Gastroesophageal sphincter (tissue), 4 donors: ENCODE measurements at regions not wholly inside any gene's neighbourhood (a gene's known extent, or its start where the extent isn't known, plus 50 kb on each side); places are given as distances from the start of the nearest gene placed in this dataset.

Experiments
- ATAC-seq: fragments of 150-250 bp; one replicate; pipeline ENCODE4 v1.9.1; 2016; ENCODE audit warnings: mild to moderate bottlenecking, moderate library complexity
- H3K27ac ChIP-seq, 4 donors: fragments of 200-600 bp; sonication (generic) in 3 of 4; 1 replicate in 3 of 4; 2 replicates in 1 of 4; pipeline ENCODE4 v1.5.1; 2016 to 2019
- H3K27me3 ChIP-seq: fragments of 200-600 bp; sonication (generic); one replicate; pipeline ENCODE4 v1.5.1; 2019
- H3K36me3 ChIP-seq, 2 donors: fragments of 200-600 bp; sonication (generic); one replicate each; pipeline ENCODE4 v1.5.1; 2019; ENCODE audit warnings: control low read depth in 1 of 2
- H3K4me1 ChIP-seq, 3 donors: fragments of 200-600 bp; sonication (generic); 1 replicate in 2 of 3; 2 replicates in 1 of 3; pipeline ENCODE4 v1.5.1; 2016 to 2019; ENCODE audit warnings: control low read depth in 2 of 3
- H3K4me3 ChIP-seq, 2 donors: fragments of 200-600 bp; sonication (generic); one replicate each; pipeline ENCODE4 v1.5.1; 2019; ENCODE audit warnings: mild to moderate bottlenecking in 1 of 2, moderate library complexity in 1 of 2
- H3K9me3 ChIP-seq, 3 donors: fragments of 200-600 bp; sonication (generic); one replicate each; pipeline ENCODE4 v1.5.1; 2017 to 2019; ENCODE audit warnings: control low read depth in 2 of 3
- CTCF ChIP-seq, 4 experiments: fragments of 200-600 bp in 2 of 4; fragments of 450-650 bp in 2 of 4; sonication (generic) in 1 of 4; IDR thresholded peaks; one replicate each; pipeline ENCODE4 v1.5.1; 2017 to 2019; ENCODE audit warnings: antibody characterized with exemption in 4 of 4, mild to moderate bottlenecking in 2 of 4, moderate library complexity in 2 of 4
- EP300 ChIP-seq: sonication (generic); formaldehyde crosslinking; IDR thresholded peaks from one replicate; pipeline ENCODE4 v1.6.1; 2017; ENCODE audit warnings: antibody characterized with exemption, mild to moderate bottlenecking
- POLR2A ChIP-seq, 2 donors: fragments of 450-650 bp; IDR thresholded peaks; one replicate each; pipeline ENCODE4 v1.6.1; 2017; ENCODE audit warnings: antibody characterized with exemption in 2 of 2, mild to moderate bottlenecking in 2 of 2, moderate library complexity in 1 of 2
- POLR2AphosphoS5 ChIP-seq: sonication (generic); formaldehyde crosslinking; IDR thresholded peaks from one replicate; pipeline ENCODE4 v1.6.1; 2017; ENCODE audit warnings: antibody characterized with exemption
- WGBS, 2 donors: methylation state at CpG; one replicate each; pipeline ENCODE4 v1.1.5; 2018; ENCODE audit warnings: low coverage in 1 of 2; 5-methylcytosine and 5-hydroxymethylcytosine counted together

- Histone ChIP-seq H3K4me3 (no peak overlapping the region), H3K4me1 (no peaks in the 10 kb centered on the region), H3K36me3 (no peaks in the 10 kb centered on the region), H3K9me3 (no peaks in the 10 kb centered on the region), H3K27me3 (no peaks in the 10 kb centered on the region), H3K27ac (no peak overlapping the region)
- WGBS, 2 donors = 20 to 41% methylated on average over 1 of the region's 1 CpG
- TF ChIP-seq POLR2A (IDR thresholded peaks at IDR 0.05) (no peak), POLR2AphosphoS5 (no peak), EP300 (no peak), CTCF (IDR thresholded peaks at IDR 0.05) (no peak)
- no peak for ATAC-seq
Measured at GRCh38 chr7:125149151-125149550, 219.5 kb upstream of the POT1 start.

- Histone ChIP-seq H3K27me3 (no peaks in the 10 kb centered on the region), H3K36me3 (no peaks in the 10 kb centered on the region), H3K27ac (no peak overlapping the region), H3K9me3 (no peaks in the 10 kb centered on the region), H3K4me1 (no peaks in the 10 kb centered on the region), H3K4me3 (no peak overlapping the region)
- TF ChIP-seq CTCF (IDR thresholded peaks at IDR 0.05) (no peak), POLR2A (IDR thresholded peaks at IDR 0.05) (no peak), EP300 (no peak), POLR2AphosphoS5 (no peak)
- 10 to 27% methylated on average over 2 of the region's 2 CpGs for WGBS, 2 donors
- no peak for ATAC-seq
Measured at GRCh38 chr7:125147047-125147446, 217.4 kb upstream of the POT1 start.

- TF ChIP-seq POLR2A (IDR thresholded peaks at IDR 0.05) = no peak
- TF ChIP-seq CTCF (IDR thresholded peaks at IDR 0.05) = no peak
- TF ChIP-seq EP300 = no peak
- TF ChIP-seq POLR2AphosphoS5 = no peak
- no peak for ATAC-seq
- no peaks in the 10 kb centered on the region for H3K9me3 ChIP-seq
- WGBS, 2 donors = 39 to 49% methylated on average over 2 of the region's 2 CpGs
- H3K36me3 ChIP-seq = no peaks in the 10 kb centered on the region
- H3K27ac ChIP-seq = no peak overlapping the region
- H3K27me3 ChIP-seq = no peaks in the 10 kb centered on the region
- H3K4me3 ChIP-seq = no peak overlapping the region
- H3K4me1 ChIP-seq = no peaks in the 10 kb centered on the region
Measured at GRCh38 chr7:125136755-125137532, 207.3 kb upstream of the POT1 start.

DNA sequence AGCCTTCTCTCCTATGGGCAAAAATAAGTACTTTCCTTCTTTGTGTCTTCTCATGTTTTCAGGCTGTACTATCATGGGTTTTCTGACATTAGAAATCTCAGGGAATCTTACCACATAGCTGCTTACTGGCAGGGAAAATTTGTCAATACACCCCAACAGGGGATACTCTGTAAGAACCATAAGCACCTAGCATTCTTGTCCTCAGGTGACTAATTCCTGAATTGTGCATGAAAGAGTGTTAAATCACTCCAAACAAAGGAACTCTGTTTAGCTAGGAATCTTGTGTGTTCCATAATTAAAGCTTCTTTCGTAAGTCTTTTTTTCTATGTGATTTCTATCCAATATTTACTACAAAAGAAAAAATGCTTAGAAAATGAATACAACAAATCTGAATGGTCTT lies 206.7 kb upstream of the POT1 start:
- WGBS, 2 donors = 50 to 67% methylated on average over 1 of the region's 1 CpG
- no peak overlapping the region for H3K27ac ChIP-seq
- H3K4me3 ChIP-seq = no peak overlapping the region
- H3K27me3 ChIP-seq = no peaks in the 10 kb centered on the region
- ATAC-seq = no peak
- no peaks in the 10 kb centered on the region for H3K4me1 ChIP-seq
- TF ChIP-seq EP300 (no peak), POLR2A (IDR thresholded peaks at IDR 0.05) (no peak), CTCF (IDR thresholded peaks at IDR 0.05) (no peak), POLR2AphosphoS5 (no peak)
- H3K36me3 ChIP-seq = no peaks in the 10 kb centered on the region
- H3K9me3 ChIP-seq = no peaks in the 10 kb centered on the region

- Histone ChIP-seq H3K27me3 (no peaks in the 10 kb centered on the region), H3K4me1 (no peaks in the 10 kb centered on the region), H3K27ac (no peak overlapping the region), H3K36me3 (no peaks in the 10 kb centered on the region), H3K9me3 (no peaks in the 10 kb centered on the region), H3K4me3 (no peak overlapping the region)
- no peak for ATAC-seq
- no peak for TF ChIP-seq CTCF (IDR thresholded peaks at IDR 0.05)
- TF ChIP-seq POLR2A (IDR thresholded peaks at IDR 0.05) = no peak
- no peak for TF ChIP-seq EP300
- no peak for TF ChIP-seq POLR2AphosphoS5
- WGBS, 2 donors = 75 to 78% methylated on average over 1 of the region's 1 CpG
Measured at GRCh38 chr7:125130173-125130572, 200.5 kb upstream of the POT1 start.
